HL-60 (cell line): ENCODE measurements at regions not wholly inside any gene's neighbourhood (a gene's known extent, or its start where the extent isn't known, plus 50 kb on each side); places are given as distances from the start of the nearest gene placed in this dataset.

Experiments
- DNase-seq, 2 experiments: peaks; one replicate each; pipeline ENCODE4 v3.0.0-alpha.2; 2010 to 2020; ENCODE audit warnings: low read depth in 1 of 2, low spot score in 1 of 2
- H3K27ac ChIP-seq: fragments of 250-450 bp; sonication (Bioruptor Pico); replicated peaks from 2 replicates; pipeline ENCODE4 v1.5.1; 2020; ENCODE audit warnings: mild to moderate bottlenecking, moderate library complexity
- H3K27me3 ChIP-seq: fragments of 250-450 bp; sonication (Bioruptor Pico); 2 replicates; pipeline ENCODE4 v1.5.1; 2021; ENCODE audit warnings: mild to moderate bottlenecking, moderate library complexity; ENCODE audit not compliant: insufficient read depth, poor library complexity, severe bottlenecking
- H3K4me3 ChIP-seq: replicated peaks from 2 replicates; pipeline ENCODE4 v1.5.1; 2011; ENCODE audit warnings: mild to moderate bottlenecking, control low read depth, low read length; ENCODE audit not compliant: insufficient read depth
- GABPA ChIP-seq: IDR thresholded peaks from 2 replicates; pipeline ENCODE4 v1.6.1; 2012; ENCODE audit warnings: low read depth
- POLR2AphosphoS5 ChIP-seq: IDR thresholded peaks from 2 replicates; pipeline ENCODE4 v1.6.1; 2012; ENCODE audit warnings: low read depth
- SPI1 ChIP-seq: IDR thresholded peaks from 2 replicates; pipeline ENCODE4 v1.6.1; 2012; ENCODE audit warnings: low read depth, mild to moderate bottlenecking, borderline replicate concordance
- TF ChIP-seq, protein P1 (sequence below): IDR thresholded peaks from one replicate; pipeline ENCODE4 v1.5.1; 2011; ENCODE audit warnings: low read length, control low read depth, inconsistent platforms; ENCODE audit not compliant: insufficient read depth
- TF ChIP-seq, protein P2 (sequence below): IDR thresholded peaks from 2 replicates; pipeline ENCODE4 v1.6.1; 2012; ENCODE audit warnings: low read depth; ENCODE audit not compliant: insufficient replicate concordance

- TF ChIP-seq POLR2AphosphoS5 (no peak), SPI1 (no peak), GABPA (no peak)
- TF ChIP-seq, protein P1, sequence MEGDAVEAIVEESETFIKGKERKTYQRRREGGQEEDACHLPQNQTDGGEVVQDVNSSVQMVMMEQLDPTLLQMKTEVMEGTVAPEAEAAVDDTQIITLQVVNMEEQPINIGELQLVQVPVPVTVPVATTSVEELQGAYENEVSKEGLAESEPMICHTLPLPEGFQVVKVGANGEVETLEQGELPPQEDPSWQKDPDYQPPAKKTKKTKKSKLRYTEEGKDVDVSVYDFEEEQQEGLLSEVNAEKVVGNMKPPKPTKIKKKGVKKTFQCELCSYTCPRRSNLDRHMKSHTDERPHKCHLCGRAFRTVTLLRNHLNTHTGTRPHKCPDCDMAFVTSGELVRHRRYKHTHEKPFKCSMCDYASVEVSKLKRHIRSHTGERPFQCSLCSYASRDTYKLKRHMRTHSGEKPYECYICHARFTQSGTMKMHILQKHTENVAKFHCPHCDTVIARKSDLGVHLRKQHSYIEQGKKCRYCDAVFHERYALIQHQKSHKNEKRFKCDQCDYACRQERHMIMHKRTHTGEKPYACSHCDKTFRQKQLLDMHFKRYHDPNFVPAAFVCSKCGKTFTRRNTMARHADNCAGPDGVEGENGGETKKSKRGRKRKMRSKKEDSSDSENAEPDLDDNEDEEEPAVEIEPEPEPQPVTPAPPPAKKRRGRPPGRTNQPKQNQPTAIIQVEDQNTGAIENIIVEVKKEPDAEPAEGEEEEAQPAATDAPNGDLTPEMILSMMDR: no peak
- TF ChIP-seq, protein P2, sequence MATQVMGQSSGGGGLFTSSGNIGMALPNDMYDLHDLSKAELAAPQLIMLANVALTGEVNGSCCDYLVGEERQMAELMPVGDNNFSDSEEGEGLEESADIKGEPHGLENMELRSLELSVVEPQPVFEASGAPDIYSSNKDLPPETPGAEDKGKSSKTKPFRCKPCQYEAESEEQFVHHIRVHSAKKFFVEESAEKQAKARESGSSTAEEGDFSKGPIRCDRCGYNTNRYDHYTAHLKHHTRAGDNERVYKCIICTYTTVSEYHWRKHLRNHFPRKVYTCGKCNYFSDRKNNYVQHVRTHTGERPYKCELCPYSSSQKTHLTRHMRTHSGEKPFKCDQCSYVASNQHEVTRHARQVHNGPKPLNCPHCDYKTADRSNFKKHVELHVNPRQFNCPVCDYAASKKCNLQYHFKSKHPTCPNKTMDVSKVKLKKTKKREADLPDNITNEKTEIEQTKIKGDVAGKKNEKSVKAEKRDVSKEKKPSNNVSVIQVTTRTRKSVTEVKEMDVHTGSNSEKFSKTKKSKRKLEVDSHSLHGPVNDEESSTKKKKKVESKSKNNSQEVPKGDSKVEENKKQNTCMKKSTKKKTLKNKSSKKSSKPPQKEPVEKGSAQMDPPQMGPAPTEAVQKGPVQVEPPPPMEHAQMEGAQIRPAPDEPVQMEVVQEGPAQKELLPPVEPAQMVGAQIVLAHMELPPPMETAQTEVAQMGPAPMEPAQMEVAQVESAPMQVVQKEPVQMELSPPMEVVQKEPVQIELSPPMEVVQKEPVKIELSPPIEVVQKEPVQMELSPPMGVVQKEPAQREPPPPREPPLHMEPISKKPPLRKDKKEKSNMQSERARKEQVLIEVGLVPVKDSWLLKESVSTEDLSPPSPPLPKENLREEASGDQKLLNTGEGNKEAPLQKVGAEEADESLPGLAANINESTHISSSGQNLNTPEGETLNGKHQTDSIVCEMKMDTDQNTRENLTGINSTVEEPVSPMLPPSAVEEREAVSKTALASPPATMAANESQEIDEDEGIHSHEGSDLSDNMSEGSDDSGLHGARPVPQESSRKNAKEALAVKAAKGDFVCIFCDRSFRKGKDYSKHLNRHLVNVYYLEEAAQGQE: no peak
- no peaks in the 10 kb centered on the region for H3K27me3 ChIP-seq
- DNase-seq: no peak
Observed at GRCh38 chr7:106791526-106791925, 73.6 kb upstream of the PIK3CG start.

DNA sequence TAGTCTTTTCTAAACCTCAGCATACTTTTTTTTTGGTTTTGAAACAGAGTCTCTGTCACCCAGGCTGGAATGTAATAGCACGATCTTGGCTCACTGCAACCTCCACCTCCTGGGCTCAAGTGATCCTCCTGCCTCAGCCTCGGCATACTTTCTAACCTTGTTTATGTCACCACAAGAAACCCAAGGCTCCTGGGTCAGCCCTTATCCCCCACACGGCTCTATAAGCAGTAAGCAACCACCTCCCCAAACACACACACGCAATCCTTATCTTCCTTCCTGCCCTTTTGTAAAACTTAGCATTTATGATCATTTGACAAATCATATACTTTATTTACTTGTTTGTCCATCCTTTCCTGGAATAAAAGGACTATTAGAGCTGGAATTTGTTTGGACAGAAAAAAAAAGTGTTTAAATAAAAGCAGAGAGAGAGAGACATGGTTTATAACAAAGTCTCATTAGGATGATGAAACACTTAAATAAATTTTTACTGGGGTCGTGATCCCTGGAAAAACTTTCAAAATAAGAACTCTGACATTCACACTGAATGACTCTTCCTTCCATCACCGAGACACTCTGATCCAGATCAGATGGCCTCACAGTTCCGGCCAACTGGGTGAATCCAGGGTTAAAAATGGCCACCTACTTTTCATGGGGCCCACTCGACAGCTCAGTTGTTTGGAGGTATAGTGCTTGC is 72.7 kb upstream of the PIK3CG start:
- Histone ChIP-seq H3K4me3 (no peak overlapping the region), H3K27ac (no peak overlapping the region), H3K27me3 (no peaks in the 10 kb centered on the region)
- no peak for DNase-seq
- TF ChIP-seq, protein P2: no peak
- TF ChIP-seq POLR2AphosphoS5: no peak
- TF ChIP-seq GABPA: no peak
- TF ChIP-seq SPI1: no peak
- TF ChIP-seq, protein P1: no peak

More at GRCh38 chr7:106791526-106791925, 73.6 kb upstream of the PIK3CG start:
- Histone ChIP-seq H3K27ac (no peak overlapping the region), H3K4me3 (no peak overlapping the region)

DNA sequence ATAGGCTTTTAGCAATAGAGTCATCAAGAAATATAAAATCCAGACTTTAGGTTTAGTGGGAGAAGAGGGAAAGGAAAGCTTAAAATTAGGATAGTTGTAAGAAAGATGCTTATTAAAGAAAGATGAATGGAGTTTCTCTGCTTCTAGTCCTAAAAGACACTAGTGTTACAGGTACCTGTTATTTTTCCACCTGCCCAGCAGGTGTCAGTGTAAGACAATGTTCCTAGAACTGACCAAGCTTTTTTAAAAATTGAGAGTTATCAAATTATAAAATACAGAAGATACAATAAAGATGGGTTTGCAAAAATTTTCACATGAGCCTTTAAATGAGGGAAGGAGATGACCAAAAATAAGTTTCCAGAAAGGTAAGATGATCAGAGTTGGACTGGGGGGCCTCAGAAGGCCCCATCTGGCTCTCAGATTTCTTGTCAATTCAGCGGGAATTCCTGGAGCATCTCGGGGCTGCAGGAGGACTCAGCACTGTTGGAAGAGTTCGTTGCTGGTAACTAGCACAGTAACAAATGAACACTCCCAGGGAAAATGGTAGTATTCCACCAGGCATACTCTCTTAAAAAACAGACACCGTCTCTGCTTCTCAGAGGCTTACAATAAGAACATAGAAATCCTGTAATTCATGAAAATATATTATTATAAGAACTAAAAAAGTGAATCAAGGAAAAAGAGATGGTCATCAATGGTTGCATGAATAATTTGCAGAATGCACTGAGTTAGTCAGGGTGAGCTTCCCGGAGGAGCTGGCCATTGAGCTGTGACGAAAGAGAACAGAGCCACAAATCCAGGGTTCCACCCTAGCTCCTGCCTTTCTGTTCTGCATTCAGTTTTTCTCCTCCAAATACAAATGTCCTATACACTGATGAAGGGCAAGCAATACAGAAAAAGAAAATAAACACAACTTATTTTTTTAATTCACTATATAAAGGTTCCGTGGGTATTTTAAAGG is 71.8 kb upstream of the PIK3CG start:
- peak in 1 of 2 experiments; percentile 1 for DNase-seq
- no peaks in the 10 kb centered on the region for H3K27me3 ChIP-seq
- no peak overlapping the region for H3K27ac ChIP-seq
- H3K4me3 ChIP-seq: no peak overlapping the region
- TF ChIP-seq, protein P2: no peak
- TF ChIP-seq, protein P1: peak; percentile 17
